Ectodermal cell (in vitro differentiated cells): ENCODE measurements at regions not wholly inside any gene's neighbourhood (a gene's known extent, or its start where the extent isn't known, plus 50 kb on each side); places are given as distances from the start of the nearest gene placed in this dataset.

Experiments
- H3K27ac ChIP-seq: 2 replicates; pipeline ENCODE4 v1.7.0; 2013; ENCODE audit warnings: mild to moderate bottlenecking, low read depth, low read length; ENCODE audit not compliant: insufficient read depth, poor library complexity, severe bottlenecking
- H3K27me3 ChIP-seq: 2 replicates; pipeline ENCODE4 v1.7.0; 2013; ENCODE audit warnings: mild to moderate bottlenecking, low read length; ENCODE audit not compliant: insufficient read depth, control insufficient read depth, poor library complexity, severe bottlenecking
- H3K36me3 ChIP-seq: one replicate; pipeline ENCODE4 v1.7.0; 2013; ENCODE audit warnings: low read length; ENCODE audit not compliant: control insufficient read depth, insufficient read depth
- H3K4me1 ChIP-seq: one replicate; pipeline ENCODE4 v1.7.0; 2013; ENCODE audit warnings: low read length; ENCODE audit not compliant: control insufficient read depth, insufficient read depth
- H3K4me3 ChIP-seq: 2 replicates; pipeline ENCODE4 v1.7.0; 2013; ENCODE audit warnings: low read depth, low read length, control low read depth; ENCODE audit not compliant: insufficient read depth
- H3K9me3 ChIP-seq: 2 replicates; pipeline ENCODE4 v1.7.0; 2013; ENCODE audit warnings: mild to moderate bottlenecking, low read length, moderate library complexity; ENCODE audit not compliant: control insufficient read depth
- WGBS, 2 experiments: methylation state at CpG; one replicate each; pipeline ENCODE4 v1.1.7; 2013; ENCODE audit warnings: missing lambda C conversion rate in 2 of 2; 5-methylcytosine and 5-hydroxymethylcytosine counted together

DNA sequence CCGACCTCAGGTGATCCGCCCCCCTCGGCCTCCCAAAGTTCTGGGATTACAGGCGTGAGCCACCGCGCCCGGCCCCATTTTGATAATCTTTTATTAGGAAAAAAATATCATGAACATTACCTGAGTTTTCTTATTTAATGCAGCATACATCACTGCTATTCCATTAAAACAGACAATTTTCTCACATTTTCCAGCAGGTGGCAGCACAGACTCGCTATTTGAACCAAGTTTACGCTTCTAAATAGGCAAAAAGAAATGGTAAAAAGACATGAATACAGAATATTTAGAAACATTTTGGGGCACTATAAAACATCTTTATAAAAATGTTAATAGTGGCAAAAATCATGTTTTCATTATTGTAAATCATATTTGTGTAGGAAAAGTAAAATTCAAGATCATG is 903.1 kb downstream of the SLITRK6 start:
- H3K27ac ChIP-seq = no peak overlapping the region
- WGBS, 2 experiments = 35 to 37% methylated on average over 5 to 9 of the region's 9 CpGs
- no peaks in the 10 kb centered on the region for H3K9me3 ChIP-seq
- no peak overlapping the region for H3K4me3 ChIP-seq
- no peaks in the 10 kb centered on the region for H3K4me1 ChIP-seq
- H3K36me3 ChIP-seq = no peaks in the 10 kb centered on the region
- H3K27me3 ChIP-seq = no peaks in the 10 kb centered on the region

DNA sequence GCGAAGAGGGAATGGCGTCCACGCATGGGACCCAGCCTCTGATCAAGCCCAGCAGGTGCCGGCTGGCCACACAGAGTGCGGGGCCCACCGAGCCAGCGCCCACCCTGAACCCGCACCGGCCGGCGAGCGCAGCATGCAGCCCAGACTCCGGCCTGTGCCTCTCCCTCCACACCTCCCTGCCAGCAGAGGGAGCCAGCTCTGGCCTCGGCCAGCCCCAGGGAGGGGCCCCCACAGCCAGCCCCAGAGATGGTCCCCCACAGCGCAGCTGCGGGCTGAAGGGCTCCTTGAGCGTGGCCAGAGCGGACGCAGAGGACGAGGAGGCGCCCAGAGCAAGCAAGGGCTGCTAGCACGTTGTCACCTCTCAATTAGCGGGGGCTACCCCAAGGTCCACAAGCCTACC is 904.5 kb downstream of the SLITRK6 start:
- no peaks in the 10 kb centered on the region for H3K36me3 ChIP-seq
- H3K27ac ChIP-seq = no peak overlapping the region
- 96% methylated on average over 23 of the region's 23 CpGs for WGBS, 2 experiments
- no peaks in the 10 kb centered on the region for H3K27me3 ChIP-seq
- no peaks in the 10 kb centered on the region for H3K4me1 ChIP-seq
- H3K9me3 ChIP-seq = no peaks in the 10 kb centered on the region
- H3K4me3 ChIP-seq = no peak overlapping the region

DNA sequence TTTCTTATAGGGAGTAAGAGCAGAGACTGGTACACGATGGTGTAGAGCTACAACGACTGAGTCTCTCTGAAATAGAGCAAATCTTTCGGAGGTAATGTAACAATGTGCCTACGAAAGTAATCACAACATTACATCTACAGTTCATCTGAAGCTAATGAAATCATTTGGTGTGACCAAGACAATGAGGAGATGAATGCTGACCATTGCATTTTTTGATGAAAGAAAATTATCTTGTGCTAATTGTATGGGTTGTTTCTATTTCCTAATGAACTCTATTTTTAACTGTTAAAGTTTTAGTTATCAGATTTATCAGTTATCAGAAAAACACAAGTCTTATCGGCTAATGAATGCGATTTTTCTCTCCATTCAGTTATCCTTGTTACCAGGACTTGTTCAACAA is 913.4 kb downstream of the SLITRK6 start:
- Histone ChIP-seq H3K4me3 (no peak overlapping the region), H3K36me3 (no peaks in the 10 kb centered on the region), H3K4me1 (no peaks in the 10 kb centered on the region), H3K27me3 (no peaks in the 10 kb centered on the region), H3K9me3 (no peaks in the 10 kb centered on the region), H3K27ac (no peak overlapping the region)
- WGBS, 2 experiments = 79 to 94% methylated on average over 2 to 6 of the region's 6 CpGs

DNA sequence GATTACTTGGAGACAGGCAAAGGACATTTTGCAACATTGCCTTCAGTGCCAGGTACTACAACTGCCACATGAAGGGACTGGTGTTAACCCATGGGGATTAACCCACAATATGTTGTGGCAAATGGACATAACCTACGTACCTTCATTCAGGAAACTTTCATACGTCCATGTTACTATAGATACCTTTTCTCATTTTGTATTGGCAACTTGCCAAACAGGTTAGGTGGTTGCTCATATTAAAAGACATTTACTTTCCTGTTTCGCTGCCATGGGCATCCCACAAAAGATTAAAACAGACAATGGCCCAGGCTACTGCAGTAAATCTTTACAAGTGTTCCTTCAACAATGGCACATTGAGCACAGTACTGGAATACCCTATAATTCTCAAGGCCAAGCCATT is 925.3 kb downstream of the SLITRK6 start:
- 94 to 95% methylated on average over 3 of the region's 3 CpGs for WGBS, 2 experiments
- Histone ChIP-seq H3K36me3 (no peaks in the 10 kb centered on the region), H3K4me1 (no peaks in the 10 kb centered on the region), H3K9me3 (no peaks in the 10 kb centered on the region), H3K27ac (no peak overlapping the region), H3K27me3 (no peaks in the 10 kb centered on the region), H3K4me3 (no peak overlapping the region)

DNA sequence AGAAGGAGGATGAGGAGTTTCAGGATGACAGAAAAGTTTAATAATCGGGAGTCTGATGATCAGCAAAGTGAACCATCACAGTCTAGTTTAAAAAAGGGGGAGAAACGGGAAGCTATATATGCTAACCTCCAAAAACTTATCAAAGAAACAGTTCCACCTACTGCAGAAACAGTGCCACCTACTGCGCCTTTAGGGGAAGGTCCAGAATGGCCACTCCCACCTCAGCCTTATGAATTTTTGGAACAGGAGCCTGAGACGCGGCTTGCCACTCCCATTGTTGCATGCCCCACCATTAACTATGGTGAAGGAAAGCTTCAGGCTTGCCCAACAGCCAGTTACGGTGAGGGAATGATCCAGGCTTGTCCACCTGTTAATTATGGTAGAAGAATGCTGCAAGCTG is 929.0 kb downstream of the SLITRK6 start:
- no peak overlapping the region for H3K27ac ChIP-seq
- H3K4me3 ChIP-seq = no peak overlapping the region
- no peaks in the 10 kb centered on the region for H3K36me3 ChIP-seq
- WGBS, 2 experiments = 89 to 91% methylated on average over 6 of the region's 6 CpGs
- no peaks in the 10 kb centered on the region for H3K9me3 ChIP-seq
- no peaks in the 10 kb centered on the region for H3K4me1 ChIP-seq
- H3K27me3 ChIP-seq = no peaks in the 10 kb centered on the region

DNA sequence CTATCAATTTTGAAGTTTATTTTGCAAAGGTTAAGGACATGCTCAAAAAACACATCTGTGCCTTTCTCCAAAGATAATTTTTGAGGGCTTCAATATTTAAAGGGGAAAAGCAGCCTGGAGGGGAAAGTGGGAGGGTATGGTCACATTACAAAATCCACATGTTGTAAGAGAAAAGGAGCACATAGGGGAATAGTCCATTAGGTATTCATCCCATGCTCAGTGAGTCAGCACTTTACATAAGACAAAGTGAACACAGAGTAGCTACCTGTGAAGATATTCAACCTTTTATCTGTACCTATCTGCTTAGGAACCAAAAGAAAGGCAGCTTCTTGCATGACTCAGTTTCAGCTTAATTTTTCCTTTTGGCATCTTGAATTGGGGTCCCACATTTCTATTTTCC is 932.0 kb downstream of the SLITRK6 start:
- Histone ChIP-seq H3K4me1 (no peaks in the 10 kb centered on the region), H3K4me3 (no peak overlapping the region), H3K36me3 (no peaks in the 10 kb centered on the region), H3K27me3 (no peaks in the 10 kb centered on the region), H3K27ac (no peak overlapping the region), H3K9me3 (no peaks in the 10 kb centered on the region)

DNA sequence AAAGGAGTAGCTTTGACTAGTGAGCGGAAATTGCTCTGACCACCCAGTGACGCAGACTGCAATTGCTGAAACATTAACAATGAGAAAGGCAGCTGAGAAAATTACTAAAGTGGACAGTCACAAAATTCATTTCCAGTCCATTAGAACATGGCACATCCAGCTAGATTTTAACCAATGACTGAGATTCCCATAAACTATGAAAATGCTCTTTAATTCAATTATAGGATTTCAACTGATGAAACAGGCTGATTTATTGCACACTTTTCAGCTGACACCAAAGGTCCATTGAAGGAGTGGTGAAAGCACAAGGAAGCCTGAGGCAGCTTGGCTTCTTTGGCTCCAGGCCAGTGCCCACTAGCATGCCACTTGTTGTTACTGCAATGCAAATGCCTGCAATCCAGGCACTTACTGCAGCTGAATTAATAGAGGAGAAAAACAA is 933.4 kb downstream of the SLITRK6 start:
- no peaks in the 10 kb centered on the region for H3K9me3 ChIP-seq
- no peaks in the 10 kb centered on the region for H3K4me1 ChIP-seq
- no peak overlapping the region for H3K4me3 ChIP-seq
- H3K36me3 ChIP-seq = no peaks in the 10 kb centered on the region
- H3K27me3 ChIP-seq = no peaks in the 10 kb centered on the region
- H3K27ac ChIP-seq = no peak overlapping the region
- 93 to 100% methylated on average over 2 of the region's 2 CpGs for WGBS, 2 experiments

DNA sequence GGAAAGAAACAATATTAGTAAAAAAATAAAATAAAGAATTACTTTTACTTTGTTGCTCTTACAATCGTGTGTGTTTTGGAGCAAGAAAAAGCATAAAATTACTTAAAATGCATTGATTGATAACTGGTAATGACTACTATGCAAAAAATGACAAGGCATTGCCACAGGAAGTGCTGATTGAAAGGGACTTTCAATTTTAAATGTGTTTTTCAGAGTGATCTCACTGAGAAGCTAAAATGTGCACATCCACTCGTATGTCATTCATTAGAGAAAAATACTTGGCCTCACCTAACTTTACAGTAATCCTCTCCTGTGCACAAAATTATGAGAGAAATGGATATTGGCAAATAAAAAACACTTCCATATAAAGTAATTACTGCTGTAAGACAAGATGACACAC is 934.9 kb downstream of the SLITRK6 start:
- WGBS, 2 experiments = 83 to 96% methylated on average over 2 of the region's 2 CpGs
- H3K4me3 ChIP-seq = no peak overlapping the region

DNA sequence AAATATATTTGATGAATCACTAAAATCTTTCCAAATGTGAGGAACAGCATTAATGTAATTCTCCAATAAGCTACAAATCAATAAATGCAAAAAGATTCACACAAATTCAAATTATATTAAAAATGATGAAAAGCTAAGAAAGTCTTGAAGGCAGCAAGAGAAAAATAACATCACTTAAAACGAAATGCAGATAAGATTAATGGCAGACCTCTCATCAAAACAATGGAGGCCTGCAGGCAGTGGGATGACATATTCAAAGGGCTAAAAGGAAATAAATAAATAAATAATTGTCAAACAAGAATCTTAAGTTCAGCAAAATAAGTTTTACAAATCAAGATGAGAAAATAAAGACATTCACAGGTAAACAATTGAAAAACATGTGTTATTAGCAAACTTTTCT is 952.1 kb downstream of the SLITRK6 start:
- no peak overlapping the region for H3K27ac ChIP-seq
- H3K4me3 ChIP-seq = no peak overlapping the region
- H3K4me1 ChIP-seq = no peaks in the 10 kb centered on the region
- no peaks in the 10 kb centered on the region for H3K9me3 ChIP-seq
- H3K36me3 ChIP-seq = no peaks in the 10 kb centered on the region
- WGBS, 2 experiments = 100% methylated on average over 1 of the region's 1 CpG; no CpG with 5 or more reads in 1 of the 2 experiments
- no peaks in the 10 kb centered on the region for H3K27me3 ChIP-seq

More for the DNA sequence above, 934.9 kb downstream of the SLITRK6 start:
- H3K9me3 ChIP-seq = no peaks in the 10 kb centered on the region
- no peaks in the 10 kb centered on the region for H3K27me3 ChIP-seq
- H3K36me3 ChIP-seq = no peaks in the 10 kb centered on the region
- no peak overlapping the region for H3K27ac ChIP-seq
- H3K4me1 ChIP-seq = no peaks in the 10 kb centered on the region

DNA sequence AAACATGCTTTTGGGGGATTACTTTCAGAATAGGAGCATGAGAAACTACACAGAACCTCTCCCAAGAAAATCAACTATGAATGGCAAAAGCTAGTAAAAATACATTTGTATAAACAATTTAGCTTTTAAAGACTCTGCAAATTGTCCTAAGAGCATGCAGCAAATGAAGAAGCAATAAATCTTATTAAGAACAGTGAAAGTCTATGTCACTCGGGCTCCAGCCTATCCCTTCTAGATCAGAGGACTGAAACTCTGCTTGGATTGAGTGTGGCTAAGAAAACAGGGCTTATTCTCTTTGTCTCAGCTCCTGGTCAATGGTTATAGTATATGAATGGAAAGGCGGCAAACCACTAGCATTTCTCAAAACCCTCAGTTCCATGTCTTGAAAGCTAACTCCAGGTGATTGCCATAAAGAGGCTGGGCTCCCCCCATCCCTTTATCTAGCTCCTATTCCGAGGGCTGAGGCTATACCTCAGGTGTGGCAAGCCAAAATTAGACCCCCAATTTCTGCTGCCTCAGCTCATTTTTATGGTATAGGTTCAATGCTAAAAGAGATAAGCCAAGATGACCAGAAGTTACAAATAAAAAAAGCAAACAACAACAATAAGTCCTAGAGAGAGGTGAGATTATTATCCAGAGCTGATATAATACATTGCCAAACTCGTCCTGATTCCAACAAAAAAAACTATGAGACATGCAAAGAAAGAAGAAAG is 953.2 kb downstream of the SLITRK6 start:
- H3K9me3 ChIP-seq = no peaks in the 10 kb centered on the region
- WGBS, 2 experiments = 83 to 90% methylated on average over 3 to 4 of the region's 4 CpGs
- no peaks in the 10 kb centered on the region for H3K4me1 ChIP-seq
- H3K36me3 ChIP-seq = no peaks in the 10 kb centered on the region
- no peak overlapping the region for H3K27ac ChIP-seq
- H3K4me3 ChIP-seq = no peak overlapping the region
- no peaks in the 10 kb centered on the region for H3K27me3 ChIP-seq

DNA sequence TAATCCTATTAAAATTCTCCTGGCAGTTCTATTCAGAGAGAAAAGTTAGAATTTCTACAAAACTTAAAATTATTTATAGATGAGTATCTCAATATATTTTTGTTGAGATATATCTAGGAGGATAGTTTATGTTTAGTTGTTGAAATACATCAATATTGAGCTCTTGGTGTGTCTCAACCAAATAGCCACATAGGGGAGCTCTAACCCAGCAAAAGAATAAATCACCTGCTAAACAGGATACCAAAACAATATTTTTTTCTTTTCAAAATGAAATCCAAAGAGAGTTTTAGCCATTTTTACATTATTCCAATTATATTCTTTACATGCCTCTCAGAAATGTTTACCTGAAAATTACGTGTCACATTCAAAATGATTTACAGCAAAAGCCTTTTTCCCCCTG is 954.7 kb downstream of the SLITRK6 start:
- Histone ChIP-seq H3K9me3 (no peaks in the 10 kb centered on the region), H3K27ac (no peak overlapping the region), H3K4me3 (no peak overlapping the region), H3K36me3 (no peaks in the 10 kb centered on the region), H3K27me3 (no peaks in the 10 kb centered on the region), H3K4me1 (no peaks in the 10 kb centered on the region)
- 33 to 50% methylated on average over 1 of the region's 1 CpG for WGBS, 2 experiments
